ENCODE measurements at regions not wholly inside any gene's neighbourhood (a gene's known extent, or its start where the extent isn't known, plus 50 kb on each side); places are given as distances from the start of the nearest gene placed in this dataset.

- H3K36me3 Mint-ChIP-seq (ENCODE audit: insufficient read depth, unreplicated experiment), result no peaks in the 10 kb centered on the region
- no peak overlapping the region for H3K4me3 Mint-ChIP-seq (ENCODE audit: unreplicated experiment)
- no peak overlapping the region for H3K27ac Mint-ChIP-seq (ENCODE audit: unreplicated experiment)
- intact Hi-C loops (cut with micrococcal nuclease; ENCODE audit: unreplicated experiment), result no loop called here
- ChIA-PET CTCF (no interaction called here), POLR2A (no interaction called here)
- BruUV-seq (replicated peaks), result no TSS peak
- H3K36me3 ChIP-seq (ENCODE audit: control insufficient read depth, insufficient read depth, low read length), result no peaks in the 10 kb centered on the region
- H3K27me3 Mint-ChIP-seq (ENCODE audit: insufficient read depth, unreplicated experiment), result no peaks in the 10 kb centered on the region
- 0 out of 2 replicates have a peak, but pooled peaks cover 4% of the 10 kb centered on the region for H3K4me1 ChIP-seq
- DNase-seq, result no peak
- H3K9me3 ChIP-seq, result no peaks in the 10 kb centered on the region
- no peaks in the 10 kb centered on the region for H3K9me3 Mint-ChIP-seq (ENCODE audit: unreplicated experiment)
- TF ChIP-seq, protein P1, sequence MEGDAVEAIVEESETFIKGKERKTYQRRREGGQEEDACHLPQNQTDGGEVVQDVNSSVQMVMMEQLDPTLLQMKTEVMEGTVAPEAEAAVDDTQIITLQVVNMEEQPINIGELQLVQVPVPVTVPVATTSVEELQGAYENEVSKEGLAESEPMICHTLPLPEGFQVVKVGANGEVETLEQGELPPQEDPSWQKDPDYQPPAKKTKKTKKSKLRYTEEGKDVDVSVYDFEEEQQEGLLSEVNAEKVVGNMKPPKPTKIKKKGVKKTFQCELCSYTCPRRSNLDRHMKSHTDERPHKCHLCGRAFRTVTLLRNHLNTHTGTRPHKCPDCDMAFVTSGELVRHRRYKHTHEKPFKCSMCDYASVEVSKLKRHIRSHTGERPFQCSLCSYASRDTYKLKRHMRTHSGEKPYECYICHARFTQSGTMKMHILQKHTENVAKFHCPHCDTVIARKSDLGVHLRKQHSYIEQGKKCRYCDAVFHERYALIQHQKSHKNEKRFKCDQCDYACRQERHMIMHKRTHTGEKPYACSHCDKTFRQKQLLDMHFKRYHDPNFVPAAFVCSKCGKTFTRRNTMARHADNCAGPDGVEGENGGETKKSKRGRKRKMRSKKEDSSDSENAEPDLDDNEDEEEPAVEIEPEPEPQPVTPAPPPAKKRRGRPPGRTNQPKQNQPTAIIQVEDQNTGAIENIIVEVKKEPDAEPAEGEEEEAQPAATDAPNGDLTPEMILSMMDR (IDR thresholded peaks at IDR 0.05; ENCODE audit: insufficient read depth in 1 of 2, low read depth in 1 of 2, low read length in 1 of 2, severe bottlenecking in 1 of 2, unreplicated experiment in 1 of 2), result no peak
- H3K27me3 ChIP-seq (replicated peaks; ENCODE audit: control insufficient read depth, insufficient read depth, low read length), result no peaks in the 10 kb centered on the region
- peaks cover 19% of the 10 kb centered on the region for H3K4me1 Mint-ChIP-seq (ENCODE audit: low read depth, unreplicated experiment)
- no peak overlapping the region for H3K4me3 ChIP-seq (ENCODE audit: low read depth, low read length)
These were observed 374.0 kb downstream of the SV2B start for GRCh38 chr15:91473894-91474545.

GRCh38 chr15:91476861-91477260 lies 376.6 kb upstream of the SLCO3A1 start:
- Mint-ChIP-seq H3K9me3 (ENCODE audit: unreplicated experiment) (no peaks in the 10 kb centered on the region), H3K27ac (ENCODE audit: unreplicated experiment) (no peak overlapping the region), H3K27me3 (ENCODE audit: insufficient read depth, unreplicated experiment) (peaks cover under 1% of the 10 kb centered on the region), H3K4me3 (ENCODE audit: unreplicated experiment) (no peak overlapping the region), H3K4me1 (ENCODE audit: low read depth, unreplicated experiment) (peaks cover 12% of the 10 kb centered on the region), H3K36me3 (ENCODE audit: insufficient read depth, unreplicated experiment) (no peaks in the 10 kb centered on the region)
- Histone ChIP-seq H3K36me3 (ENCODE audit: control insufficient read depth, insufficient read depth, low read length) (no peaks in the 10 kb centered on the region), H3K4me1 (0 out of 2 replicates have a peak, but pooled peaks cover 4% of the 10 kb centered on the region), H3K27me3 (replicated peaks; ENCODE audit: control insufficient read depth, insufficient read depth, low read length) (no peaks in the 10 kb centered on the region), H3K4me3 (ENCODE audit: low read depth, low read length) (no peak overlapping the region), H3K9me3 (no peaks in the 10 kb centered on the region)
- TF ChIP-seq, protein P1 (IDR thresholded peaks at IDR 0.05; ENCODE audit: insufficient read depth in 1 of 2, low read depth in 1 of 2, low read length in 1 of 2, severe bottlenecking in 1 of 2, unreplicated experiment in 1 of 2), result no peak
- ChIA-PET CTCF (interaction anchor here (0.6 kb wide), 1 partner anchor 228 kb away, joined by 3 read pairs; no protein-coding TSS in a partner anchor), POLR2A (no interaction called here)
- BruUV-seq (replicated peaks), result no TSS peak
- intact Hi-C loops (cut with micrococcal nuclease; ENCODE audit: unreplicated experiment), result no loop called here
- no peak for DNase-seq

GRCh38 chr15:91478717-91479191 lies 374.8 kb upstream of the SLCO3A1 start:
- no peak for DNase-seq
- no peak overlapping the region for H3K27ac Mint-ChIP-seq (ENCODE audit: unreplicated experiment)
- no peaks in the 10 kb centered on the region for H3K27me3 ChIP-seq (replicated peaks; ENCODE audit: control insufficient read depth, insufficient read depth, low read length)
- no peak overlapping the region for H3K4me3 Mint-ChIP-seq (ENCODE audit: unreplicated experiment)
- H3K36me3 ChIP-seq (ENCODE audit: control insufficient read depth, insufficient read depth, low read length), result no peaks in the 10 kb centered on the region
- POLR2A ChIA-PET, result no interaction called here
- BruUV-seq (replicated peaks), result no TSS peak
- intact Hi-C loops (cut with micrococcal nuclease; ENCODE audit: unreplicated experiment), result no loop called here
- no peaks in the 10 kb centered on the region for H3K9me3 ChIP-seq
- no peaks in the 10 kb centered on the region for H3K9me3 Mint-ChIP-seq (ENCODE audit: unreplicated experiment)
- H3K4me1 ChIP-seq, result no peaks in the 10 kb centered on the region
- H3K4me1 Mint-ChIP-seq (ENCODE audit: low read depth, unreplicated experiment), result no peaks in the 10 kb centered on the region
- H3K36me3 Mint-ChIP-seq (ENCODE audit: insufficient read depth, unreplicated experiment), result no peaks in the 10 kb centered on the region
- no peak overlapping the region for H3K4me3 ChIP-seq (ENCODE audit: low read depth, low read length)
- CTCF ChIA-PET, result interaction anchor here (0.7 kb wide), 1 partner anchor 363 kb away, joined by 4 read pairs; no protein-coding TSS in a partner anchor
- TF ChIP-seq, protein P1 (IDR thresholded peaks at IDR 0.05; ENCODE audit: insufficient read depth in 1 of 2, low read depth in 1 of 2, low read length in 1 of 2, severe bottlenecking in 1 of 2, unreplicated experiment in 1 of 2), result no peak
- H3K27me3 Mint-ChIP-seq (ENCODE audit: insufficient read depth, unreplicated experiment), result peaks cover 7% of the 10 kb centered on the region
